ENCODE measurements at regions not wholly inside any gene's neighbourhood (a gene's known extent, or its start where the extent isn't known, plus 50 kb on each side); places are given as distances from the start of the nearest gene placed in this dataset.

DNA sequence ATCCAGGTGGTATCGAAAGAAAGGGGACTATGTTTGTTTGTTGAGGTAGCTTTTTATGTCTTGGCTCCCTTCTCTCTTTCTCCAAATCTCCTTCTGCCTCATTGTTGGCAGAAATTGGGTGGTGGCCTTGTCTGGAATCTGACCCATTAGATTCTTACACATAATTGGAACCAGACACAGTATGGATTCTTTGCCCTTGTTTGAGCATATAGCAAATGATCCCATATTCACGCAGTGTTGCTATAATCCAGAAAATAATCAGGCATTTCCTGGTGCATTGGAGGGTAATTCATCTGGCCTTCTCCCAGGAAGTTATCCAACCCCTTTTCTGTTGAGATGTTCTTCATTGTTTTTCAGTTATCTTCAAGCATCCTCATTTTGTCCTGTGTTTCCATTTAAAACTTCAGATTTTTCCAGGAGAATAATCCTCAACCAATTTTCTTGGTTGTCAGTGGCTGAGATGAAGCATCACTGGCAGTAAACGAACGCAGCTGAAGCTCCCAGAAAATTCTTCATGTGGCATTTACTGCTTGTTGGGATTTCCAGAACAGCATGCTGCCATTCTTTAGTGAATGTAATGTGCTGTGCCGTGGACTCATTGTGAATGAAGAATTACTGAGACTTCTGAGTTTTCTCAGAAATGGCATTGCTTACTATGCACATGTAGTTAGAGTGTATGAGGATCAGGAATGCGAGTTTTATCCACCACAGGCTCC is 70.5 kb upstream of the NTRK2 start:
- no peak for DNase-seq
- no peaks in the 10 kb centered on the region for H3K9me3 Mint-ChIP-seq

GRCh38 chr9:84600739-84601138 is 68.8 kb upstream of the NTRK2 start:
- no peaks in the 10 kb centered on the region for H3K36me3 Mint-ChIP-seq (ENCODE audit: low read depth)
- H3K4me1 Mint-ChIP-seq (ENCODE audit: low read depth), result peaks cover 5% of the 10 kb centered on the region
- H3K4me3 Mint-ChIP-seq, result no peak overlapping the region
- no peaks in the 10 kb centered on the region for H3K36me3 ChIP-seq (ENCODE audit: insufficient read depth, low read length)
- no peaks in the 10 kb centered on the region for H3K27me3 ChIP-seq (ENCODE audit: control insufficient read depth in 1 of 2, insufficient read depth in 2 of 2, low read length in 2 of 2)
- POLR2A ChIA-PET, result no interaction called here
- H3K27me3 Mint-ChIP-seq, result no peaks in the 10 kb centered on the region
- intact Hi-C loops (cut with DNase I, micrococcal nuclease), result no loop called here
- no peak for TF ChIP-seq CTCF (IDR thresholded peaks at IDR 0.05)
- H3K27ac Mint-ChIP-seq, result no peak overlapping the region
- H3K9me3 Mint-ChIP-seq, result no peaks in the 10 kb centered on the region
- no peak overlapping the region for H3K27ac ChIP-seq (ENCODE audit: low read depth in 1 of 2, low read length in 2 of 2)
- no peaks in the 10 kb centered on the region for H3K4me1 ChIP-seq (ENCODE audit: insufficient read depth, low read length)
- no peak for DNase-seq
- CTCF ChIA-PET, result no interaction called here
- no peak overlapping the region for H3K4me3 ChIP-seq (ENCODE audit: low read length)
- H3K9me3 ChIP-seq (ENCODE audit: control insufficient read depth in 1 of 2, insufficient read depth in 1 of 2, low read length in 2 of 2), result peaks cover 0 to 4% of the 10 kb centered on the region in 2 experiments
- no peak for ATAC-seq (ENCODE audit: poor library complexity)

More for the DNA sequence above, 70.5 kb upstream of the NTRK2 start:
- Histone ChIP-seq H3K36me3 (ENCODE audit: insufficient read depth, low read length) (no peaks in the 10 kb centered on the region), H3K27me3 (ENCODE audit: control insufficient read depth in 1 of 2, insufficient read depth in 2 of 2, low read length in 2 of 2) (no peaks in the 10 kb centered on the region), H3K9me3 (ENCODE audit: control insufficient read depth in 1 of 2, insufficient read depth in 1 of 2, low read length in 2 of 2) (peaks cover 0 to 4% of the 10 kb centered on the region in 2 experiments), H3K4me3 (ENCODE audit: low read length) (no peak overlapping the region), H3K4me1 (ENCODE audit: insufficient read depth, low read length) (no peaks in the 10 kb centered on the region), H3K27ac (ENCODE audit: low read depth in 1 of 2, low read length in 2 of 2) (no peak overlapping the region)
- ATAC-seq (ENCODE audit: poor library complexity), result no peak
- CTCF ChIA-PET, result no interaction called here
- POLR2A ChIA-PET, result no interaction called here
- TF ChIP-seq CTCF (IDR thresholded peaks at IDR 0.05), result no peak
- peaks cover 5% of the 10 kb centered on the region for H3K4me1 Mint-ChIP-seq (ENCODE audit: low read depth)
- no peaks in the 10 kb centered on the region for H3K27me3 Mint-ChIP-seq
- no peak overlapping the region for H3K27ac Mint-ChIP-seq
- H3K36me3 Mint-ChIP-seq (ENCODE audit: low read depth), result no peaks in the 10 kb centered on the region
- intact Hi-C loops (cut with DNase I, micrococcal nuclease), result no loop called here
- H3K4me3 Mint-ChIP-seq, result no peak overlapping the region

GRCh38 chr9:84604223-84604622 is 65.3 kb upstream of the NTRK2 start:
- no peaks in the 10 kb centered on the region for H3K27me3 Mint-ChIP-seq
- ATAC-seq (ENCODE audit: poor library complexity) (no peak), DNase-seq (no peak)
- no peak for TF ChIP-seq CTCF (IDR thresholded peaks at IDR 0.05)
- Histone ChIP-seq H3K9me3 (ENCODE audit: control insufficient read depth in 1 of 2, insufficient read depth in 1 of 2, low read length in 2 of 2) (peaks cover 0 to 4% of the 10 kb centered on the region in 2 experiments), H3K36me3 (ENCODE audit: insufficient read depth, low read length) (no peaks in the 10 kb centered on the region), H3K4me1 (ENCODE audit: insufficient read depth, low read length) (no peaks in the 10 kb centered on the region), H3K4me3 (ENCODE audit: low read length) (no peak overlapping the region), H3K27ac (ENCODE audit: low read depth in 1 of 2, low read length in 2 of 2) (no peak overlapping the region), H3K27me3 (ENCODE audit: control insufficient read depth in 1 of 2, insufficient read depth in 2 of 2, low read length in 2 of 2) (peaks cover 0 to 3% of the 10 kb centered on the region in 2 experiments)
- ChIA-PET CTCF (no interaction called here), POLR2A (no interaction called here)
- no peaks in the 10 kb centered on the region for H3K4me1 Mint-ChIP-seq (ENCODE audit: low read depth)
- H3K4me3 Mint-ChIP-seq, result no peak overlapping the region
- H3K27ac Mint-ChIP-seq, result no peak overlapping the region
- no peaks in the 10 kb centered on the region for H3K36me3 Mint-ChIP-seq (ENCODE audit: low read depth)
- intact Hi-C loops (cut with DNase I, micrococcal nuclease), result no loop called here
- no peaks in the 10 kb centered on the region for H3K9me3 Mint-ChIP-seq

Data from CD4-positive, alpha-beta T cell (primary cell).